Parathyroid adenoma (tissue), 2 donors: ENCODE measurements at regions not wholly inside any gene's neighbourhood (a gene's known extent, or its start where the extent isn't known, plus 50 kb on each side); places are given as distances from the start of the nearest gene placed in this dataset.
A peak's percentile ranks its signal among the peaks of the same experiment; 100 is the strongest.

ENCODE experiments used
- H2AFZ ChIP-seq: fragments of 300-600 bp; sonication (generic); one replicate; pipeline ENCODE4 v1.7.0; 2017; ENCODE audit warnings: antibody characterized with exemption, mild to moderate bottlenecking
- H3K27ac ChIP-seq: fragments of 300-600 bp; sonication (generic); one replicate; pipeline ENCODE4 v1.7.0; 2017
- H3K27me3 ChIP-seq: fragments of 300-600 bp; sonication (generic); one replicate; pipeline ENCODE4 v1.7.0; 2017; ENCODE audit warnings: low read length; ENCODE audit not compliant: control insufficient read depth, insufficient read depth
- H3K36me3 ChIP-seq: fragments of 300-600 bp; sonication (generic); one replicate; pipeline ENCODE4 v1.7.0; 2017; ENCODE audit warnings: low read length; ENCODE audit not compliant: control insufficient read depth, insufficient read depth
- H3K4me1 ChIP-seq: fragments of 300-600 bp; sonication (generic); one replicate; pipeline ENCODE4 v1.7.0; 2017; ENCODE audit warnings: control low read depth
- H3K4me2 ChIP-seq: fragments of 300-600 bp; sonication (generic); one replicate; pipeline ENCODE4 v1.7.0; 2017; ENCODE audit warnings: low read length
- H3K4me3 ChIP-seq: fragments of 300-600 bp; sonication (generic); one replicate; pipeline ENCODE4 v1.7.0; 2017; ENCODE audit warnings: low read depth, low read length
- H3K79me2 ChIP-seq: fragments of 300-600 bp; sonication (generic); one replicate; pipeline ENCODE4 v1.7.0; 2017; ENCODE audit warnings: control low read depth
- H3K9ac ChIP-seq: fragments of 300-600 bp; sonication (generic); one replicate; pipeline ENCODE4 v1.7.0; 2017; ENCODE audit warnings: mild to moderate bottlenecking
- H3K9me3 ChIP-seq: fragments of 300-600 bp; sonication (generic); one replicate; pipeline ENCODE4 v1.7.0; 2017; ENCODE audit warnings: low read length; ENCODE audit not compliant: control insufficient read depth
- CTCF ChIP-seq: fragments of 300-600 bp; sonication (generic); IDR thresholded peaks from one replicate; pipeline ENCODE4 v1.7.0; 2017; ENCODE audit warnings: antibody characterized with exemption, mild to moderate bottlenecking
- donor health status: primary hyperparathyroidism.

- Histone ChIP-seq H3K9ac (no peak overlapping the region), H3K4me3 (no peak overlapping the region), H3K27ac (no peak overlapping the region), H2AFZ (no peak overlapping the region), H3K9me3 (no peaks in the 10 kb centered on the region), H3K36me3 (no peaks in the 10 kb centered on the region), H3K4me2 (no peak overlapping the region), H3K79me2 (no peaks in the 10 kb centered on the region), H3K4me1 (no peaks in the 10 kb centered on the region), H3K27me3 (no peaks in the 10 kb centered on the region)
- no peak for TF ChIP-seq CTCF
Observed at GRCh38 chr13:24090049-24090448, 70.5 kb upstream of the SPATA13 start.

- H3K9me3 ChIP-seq = no peaks in the 10 kb centered on the region
- no peak overlapping the region for H3K27ac ChIP-seq
Observed at GRCh38 chr13:24091080-24091479, 69.4 kb upstream of the SPATA13 start.

DNA sequence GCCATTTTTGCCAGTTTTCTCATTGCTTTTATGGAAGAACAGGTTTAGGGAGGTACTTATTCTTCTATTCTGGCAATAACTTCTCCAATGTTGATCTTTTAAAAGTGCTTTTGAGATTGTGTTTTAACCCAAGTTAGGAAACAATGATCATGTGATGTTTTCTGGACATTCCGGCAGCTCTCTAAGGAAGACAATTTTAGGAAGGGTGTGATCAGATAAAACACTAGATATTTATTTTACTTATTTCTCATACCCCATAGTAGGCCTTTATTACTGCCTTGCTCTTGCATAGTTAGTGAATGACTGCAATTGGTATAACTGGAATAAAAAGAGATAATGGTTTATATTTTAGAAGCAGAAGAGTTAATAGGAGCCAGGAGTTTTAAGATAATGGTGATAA, 68.4 kb upstream of the SPATA13 start:
- Histone ChIP-seq H3K4me2 (no peak overlapping the region), H2AFZ (no peak overlapping the region), H3K27me3 (no peaks in the 10 kb centered on the region), H3K36me3 (no peaks in the 10 kb centered on the region), H3K9ac (no peak overlapping the region), H3K4me1 (no peaks in the 10 kb centered on the region), H3K27ac (peak overlapping the region; percentile 19), H3K4me3 (no peak overlapping the region), H3K79me2 (no peaks in the 10 kb centered on the region), H3K9me3 (no peaks in the 10 kb centered on the region)
- TF ChIP-seq CTCF = no peak

More at GRCh38 chr13:24091080-24091479, 69.4 kb upstream of the SPATA13 start:
- Histone ChIP-seq H3K36me3 (no peaks in the 10 kb centered on the region), H3K27me3 (no peaks in the 10 kb centered on the region), H3K9ac (no peak overlapping the region), H3K4me2 (no peak overlapping the region), H3K4me1 (no peaks in the 10 kb centered on the region), H3K79me2 (no peaks in the 10 kb centered on the region), H2AFZ (no peak overlapping the region), H3K4me3 (no peak overlapping the region)
- TF ChIP-seq CTCF = no peak

DNA sequence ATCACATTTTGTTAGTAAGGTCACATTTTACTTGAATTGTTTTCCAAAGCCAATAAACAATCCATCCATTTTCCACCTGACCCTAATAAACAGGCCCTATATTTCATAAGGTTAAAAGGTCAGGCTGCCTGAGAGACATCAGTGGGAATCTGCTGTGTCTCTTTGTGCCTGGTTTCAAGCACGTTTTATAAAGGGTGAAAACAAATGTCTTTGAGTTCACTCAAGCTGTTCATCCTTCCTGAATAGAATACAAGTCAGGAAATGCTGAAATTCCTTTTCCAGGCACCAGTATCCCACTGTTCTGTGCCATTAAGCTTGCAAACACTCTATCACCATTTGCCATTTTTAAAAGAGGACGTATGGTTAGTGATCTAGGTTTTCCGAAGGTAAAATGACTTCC, 67.5 kb upstream of the SPATA13 start:
- no peaks in the 10 kb centered on the region for H3K36me3 ChIP-seq
- no peak overlapping the region for H3K9ac ChIP-seq
- H3K4me1 ChIP-seq = no peaks in the 10 kb centered on the region
- H3K79me2 ChIP-seq = no peaks in the 10 kb centered on the region
- no peak overlapping the region for H3K4me2 ChIP-seq
- no peaks in the 10 kb centered on the region for H3K27me3 ChIP-seq
- H3K4me3 ChIP-seq = no peak overlapping the region
- no peak for TF ChIP-seq CTCF
- H2AFZ ChIP-seq = no peak overlapping the region
- no peaks in the 10 kb centered on the region for H3K9me3 ChIP-seq
- H3K27ac ChIP-seq = no peak overlapping the region

- H3K4me1 ChIP-seq = no peaks in the 10 kb centered on the region
- no peaks in the 10 kb centered on the region for H3K27me3 ChIP-seq
- TF ChIP-seq CTCF = no peak
- H3K36me3 ChIP-seq = no peaks in the 10 kb centered on the region
- H3K9me3 ChIP-seq = no peaks in the 10 kb centered on the region
- no peak overlapping the region for H3K9ac ChIP-seq
- no peak overlapping the region for H3K4me3 ChIP-seq
- H2AFZ ChIP-seq = no peak overlapping the region
- no peaks in the 10 kb centered on the region for H3K79me2 ChIP-seq
- no peak overlapping the region for H3K27ac ChIP-seq
- H3K4me2 ChIP-seq = no peak overlapping the region
Observed at GRCh38 chr13:24096659-24097058, 63.9 kb upstream of the SPATA13 start.
